ENCODE measurements at regions not wholly inside any gene's neighbourhood (a gene's known extent, or its start where the extent isn't known, plus 50 kb on each side); places are given as distances from the start of the nearest gene placed in this dataset.

GRCh38 chr22:48568736-48569330 lies 1258.8 kb downstream of the BRD1 start:
- no peak for DNase-seq

DNA sequence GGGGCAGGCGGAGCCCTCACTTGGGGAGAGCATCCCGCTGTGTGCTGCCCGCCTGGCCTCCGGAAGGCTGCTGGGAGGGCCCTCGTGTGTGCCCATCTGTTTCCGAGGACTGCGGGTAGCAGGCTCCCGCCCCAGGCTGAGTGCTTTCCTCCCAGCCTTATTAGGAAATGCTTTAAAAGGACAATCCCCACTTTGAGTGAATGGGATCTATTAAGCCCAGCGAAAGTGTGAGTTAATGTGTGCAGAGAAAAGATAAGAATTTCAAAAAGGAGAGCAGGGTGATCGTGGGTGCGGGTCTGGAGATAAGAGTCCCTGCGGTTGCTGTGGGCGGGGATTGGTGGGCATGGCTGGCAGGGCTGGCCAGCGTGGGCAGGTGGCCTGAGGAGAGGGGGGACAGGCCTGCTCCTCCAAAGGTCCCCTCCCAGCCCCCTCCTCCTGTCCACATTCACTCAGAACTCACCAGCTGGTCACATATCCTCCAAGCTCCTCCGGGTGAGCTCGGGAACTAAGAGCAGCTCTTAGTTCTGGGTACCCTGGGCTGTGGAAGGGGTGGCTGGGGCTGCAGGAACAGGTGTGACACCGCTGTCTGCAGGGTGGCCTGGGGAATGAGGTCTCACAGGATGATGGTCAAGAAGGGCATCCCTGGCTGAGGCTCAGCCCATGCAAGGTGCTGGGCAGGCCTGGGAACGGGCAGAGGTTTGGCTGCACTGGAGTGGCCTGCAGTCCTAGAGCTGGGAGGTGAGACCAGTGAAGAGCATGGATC lies 1260.3 kb downstream of the BRD1 start:
- DNase-seq = no peak

- no peak for DNase-seq
Measured at GRCh38 chr22:48566741-48567140, 1260.9 kb downstream of the BRD1 start.

- no peak for DNase-seq
Measured at GRCh38 chr22:48565901-48566501, 1261.7 kb downstream of the BRD1 start.

DNA sequence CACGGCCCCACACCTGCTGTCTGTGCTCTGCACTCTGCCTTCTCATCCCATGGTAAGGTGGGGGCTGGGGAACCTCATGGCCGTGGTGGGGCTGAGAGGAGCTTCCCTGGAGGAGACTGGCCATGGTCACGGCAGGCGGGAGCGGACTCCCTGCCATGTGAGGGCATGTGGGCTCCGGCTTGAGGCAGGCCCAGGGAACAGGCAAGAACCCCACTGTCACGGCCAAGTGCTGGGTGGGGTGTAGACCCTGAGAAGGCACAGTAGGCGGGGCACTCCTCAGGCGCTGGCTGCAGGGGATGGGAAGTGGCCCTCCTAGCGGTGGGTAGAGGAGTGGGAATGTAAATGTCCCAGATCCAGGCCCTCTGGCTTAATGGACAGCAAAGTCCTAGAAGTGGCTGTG lies 1262.7 kb downstream of the BRD1 start:
- no peak for DNase-seq

DNA sequence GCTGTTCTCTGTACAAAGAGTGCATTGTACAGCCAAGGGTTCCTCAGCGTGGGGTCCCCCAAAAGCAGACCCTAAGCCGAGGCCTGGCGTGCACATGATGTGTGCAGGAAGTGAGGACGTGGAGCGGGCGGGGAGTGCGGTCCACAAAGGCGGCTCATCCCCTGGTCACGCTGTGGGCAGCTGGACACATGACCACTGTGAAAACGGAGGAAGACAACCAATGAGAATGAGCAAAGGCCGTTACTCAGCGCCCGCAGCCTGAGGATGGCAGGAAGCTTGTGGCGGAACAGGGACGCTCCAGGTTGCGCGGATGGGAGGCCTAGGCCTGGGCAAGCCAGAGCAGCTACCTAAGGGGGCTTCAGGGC lies 1263.7 kb downstream of the BRD1 start:
- no peak for DNase-seq

DNA sequence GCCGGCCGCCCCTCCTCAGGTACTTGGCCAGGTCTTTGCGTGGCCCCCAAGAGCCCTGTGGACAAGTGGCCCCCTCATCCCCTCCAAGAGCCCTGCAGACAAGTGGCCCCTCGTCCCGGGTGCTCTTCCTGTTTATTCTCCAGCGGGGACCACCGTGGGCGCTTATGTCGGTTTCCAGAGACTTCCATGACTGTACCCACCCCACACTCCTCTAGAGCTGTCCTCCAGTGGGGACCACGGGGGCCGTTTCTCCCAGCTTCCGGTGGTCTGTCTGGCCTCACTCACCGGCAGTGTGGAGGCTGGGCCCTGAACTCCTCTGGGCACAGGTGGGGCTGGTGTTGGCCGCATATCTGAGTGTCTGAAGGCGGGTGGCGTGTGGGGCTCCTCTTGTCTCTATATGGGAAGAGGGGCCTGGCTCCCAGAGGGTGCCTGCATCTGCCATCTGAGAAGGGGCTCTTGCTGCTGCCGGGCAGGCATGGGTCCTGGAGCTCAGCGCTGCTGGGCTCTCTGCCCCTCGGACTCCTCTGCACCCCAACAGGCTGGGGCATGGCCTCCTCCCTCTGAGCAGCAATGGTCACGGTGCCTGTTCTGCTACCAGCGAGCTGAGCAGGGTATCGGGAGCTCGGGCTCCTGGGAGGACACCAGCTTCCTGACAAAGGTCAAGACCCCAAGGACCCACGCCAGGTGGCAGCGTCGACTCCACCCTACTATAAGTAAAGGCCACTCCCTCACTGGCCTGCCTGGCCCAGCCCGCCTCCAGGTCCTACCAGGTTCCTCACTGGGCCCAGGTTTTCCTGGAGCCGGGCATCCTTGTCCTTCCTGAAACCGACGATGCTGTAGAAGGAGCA lies 1264.3 kb downstream of the BRD1 start:
- no peak for DNase-seq

DNA sequence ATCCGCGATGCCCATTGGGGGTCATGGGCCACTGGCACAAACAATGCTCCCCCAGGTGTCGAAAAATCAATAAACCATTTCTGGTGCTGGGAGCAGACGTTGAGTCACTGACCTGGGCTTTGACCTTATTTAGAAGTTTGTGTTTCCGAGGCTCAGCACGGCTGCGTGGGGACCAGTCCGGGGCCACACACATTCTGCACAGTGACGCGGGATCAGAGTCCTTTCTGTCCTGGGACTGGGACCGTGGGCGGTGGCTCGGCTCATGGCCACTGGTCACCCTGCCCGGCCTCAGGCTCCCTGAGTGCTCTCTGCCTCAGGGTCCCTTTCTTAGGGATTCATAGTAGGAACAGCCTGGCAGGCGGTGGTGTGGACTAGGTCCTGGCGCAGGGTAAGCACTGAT lies 1266.0 kb downstream of the BRD1 start:
- no peak for DNase-seq

GRCh38 chr22:48560836-48561235 lies 1266.8 kb downstream of the BRD1 start:
- no peak for DNase-seq

- DNase-seq = no peak
Measured at GRCh38 chr22:48560389-48560751, 1267.3 kb downstream of the BRD1 start.

- DNase-seq = no peak
Measured at GRCh38 chr22:48559647-48560388, 1267.9 kb downstream of the BRD1 start.

GRCh38 chr22:48558606-48559402 lies 1268.9 kb downstream of the BRD1 start:
- DNase-seq = no peak

DNA sequence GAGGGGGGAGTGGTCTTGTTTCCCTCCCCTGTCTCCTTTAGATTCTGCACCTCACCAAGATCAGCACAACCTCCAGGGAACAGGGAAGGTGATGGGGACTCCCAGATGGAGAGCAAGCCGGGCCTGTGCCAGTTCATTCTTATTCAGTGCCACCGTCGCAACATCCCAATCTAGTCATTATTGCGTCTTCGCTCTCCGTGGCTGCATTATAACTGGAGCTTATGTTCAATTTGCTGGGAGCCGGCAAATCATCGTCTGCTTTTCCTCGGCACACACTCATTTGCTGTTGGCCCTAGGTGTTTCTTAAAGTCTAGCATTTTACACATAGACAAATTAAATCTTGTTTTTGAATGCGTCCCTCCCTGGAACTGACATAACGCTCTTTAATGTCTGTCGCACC lies 1269.7 kb downstream of the BRD1 start:
- no peak for DNase-seq

DNA sequence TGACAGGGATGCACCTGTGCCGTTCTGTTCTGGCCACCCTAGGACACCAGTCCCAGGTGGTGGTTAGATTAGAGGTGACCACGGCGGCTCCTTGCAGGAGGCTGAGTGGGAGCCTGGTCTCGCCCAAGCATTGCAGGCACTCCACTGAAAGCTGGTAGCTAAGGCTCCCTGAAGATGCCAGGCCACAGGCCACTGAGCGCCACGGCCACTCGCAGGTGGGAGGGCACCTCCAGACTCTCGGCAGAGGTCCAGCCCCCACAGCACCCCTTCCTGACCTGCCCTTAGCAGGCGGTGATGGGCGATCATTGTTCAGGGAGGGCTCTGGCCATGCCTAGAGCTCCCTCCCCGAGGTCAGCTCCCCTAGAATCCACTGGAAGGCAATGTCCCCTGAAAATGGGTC lies 1270.2 kb downstream of the BRD1 start:
- no peak for DNase-seq

DNA sequence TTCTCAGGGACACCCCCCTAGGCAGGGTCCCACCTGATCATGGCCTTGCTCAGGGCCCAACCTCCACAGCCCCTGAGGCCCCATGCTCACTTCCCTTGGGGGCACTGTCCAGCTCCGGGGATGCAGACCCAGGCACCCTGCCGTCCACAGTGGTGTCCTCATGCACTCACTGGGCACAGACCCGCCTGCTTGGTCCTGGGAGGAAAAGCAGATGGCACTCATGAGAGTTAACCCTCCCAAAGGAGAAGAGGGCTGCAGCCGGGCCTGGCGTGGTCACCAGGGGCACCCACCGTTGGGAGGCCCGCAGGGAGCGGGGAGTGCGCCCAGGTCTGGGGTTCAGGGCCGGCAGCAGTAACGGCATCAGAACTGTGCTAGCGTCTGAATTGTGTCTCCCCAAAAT lies 1270.9 kb downstream of the BRD1 start:
- DNase-seq = no peak

- no peak for DNase-seq
Measured at GRCh38 chr22:48556222-48556621, 1271.5 kb downstream of the BRD1 start.

DNA sequence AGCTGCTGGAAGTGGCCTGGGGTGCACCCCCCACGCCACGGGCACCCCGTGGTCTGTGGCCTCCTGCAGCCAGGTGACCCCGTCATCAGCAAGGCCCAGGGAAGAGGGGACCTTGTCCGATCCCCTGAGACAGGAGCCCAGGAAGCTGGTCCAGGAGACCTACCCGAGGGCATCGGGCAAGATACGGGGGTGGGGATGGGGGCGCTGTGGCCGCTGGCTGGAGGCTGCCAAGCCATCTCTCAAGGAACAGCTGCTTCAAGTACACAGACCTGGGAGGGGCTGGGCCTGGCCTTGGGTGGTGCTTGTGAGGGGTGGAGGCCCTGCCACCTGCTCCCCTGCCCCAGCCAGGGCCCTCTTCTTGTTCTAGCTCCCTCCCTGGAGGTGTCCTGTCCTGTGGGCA lies 1272.1 kb downstream of the BRD1 start:
- DNase-seq = no peak

DNA sequence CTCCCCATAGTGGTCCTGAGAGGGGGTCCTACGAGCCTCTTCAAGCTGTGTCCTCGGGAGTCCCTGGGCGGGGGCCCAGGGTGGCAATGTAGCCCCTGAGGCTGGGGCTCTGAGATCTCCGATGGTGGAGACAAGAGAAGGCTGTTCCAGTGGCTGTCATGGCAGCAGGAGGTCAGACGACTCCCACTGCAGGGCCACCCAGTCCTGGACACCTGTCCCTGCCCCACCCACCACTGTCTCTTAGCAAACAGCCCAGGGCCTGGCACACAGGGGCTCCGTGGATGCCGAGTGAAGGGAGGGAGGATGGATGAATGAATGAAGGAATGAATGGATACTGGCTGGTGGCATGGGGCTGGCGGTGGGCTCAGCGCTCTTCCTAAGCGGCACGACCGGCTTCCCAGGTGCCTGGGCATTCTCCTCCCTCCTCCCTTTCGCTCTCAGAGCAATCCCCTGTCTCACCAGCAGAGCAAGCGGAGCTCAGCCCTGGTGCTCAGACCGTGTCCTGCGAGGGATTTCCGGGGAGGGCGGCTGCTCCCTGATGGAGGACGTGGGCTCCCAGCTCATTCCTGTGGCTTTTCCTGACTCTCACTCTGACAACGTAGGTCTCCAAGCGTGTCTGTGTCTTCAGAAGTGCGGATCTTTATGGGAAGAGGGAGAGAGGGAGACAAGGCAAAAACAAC lies 1272.6 kb downstream of the BRD1 start:
- no peak for DNase-seq

DNA sequence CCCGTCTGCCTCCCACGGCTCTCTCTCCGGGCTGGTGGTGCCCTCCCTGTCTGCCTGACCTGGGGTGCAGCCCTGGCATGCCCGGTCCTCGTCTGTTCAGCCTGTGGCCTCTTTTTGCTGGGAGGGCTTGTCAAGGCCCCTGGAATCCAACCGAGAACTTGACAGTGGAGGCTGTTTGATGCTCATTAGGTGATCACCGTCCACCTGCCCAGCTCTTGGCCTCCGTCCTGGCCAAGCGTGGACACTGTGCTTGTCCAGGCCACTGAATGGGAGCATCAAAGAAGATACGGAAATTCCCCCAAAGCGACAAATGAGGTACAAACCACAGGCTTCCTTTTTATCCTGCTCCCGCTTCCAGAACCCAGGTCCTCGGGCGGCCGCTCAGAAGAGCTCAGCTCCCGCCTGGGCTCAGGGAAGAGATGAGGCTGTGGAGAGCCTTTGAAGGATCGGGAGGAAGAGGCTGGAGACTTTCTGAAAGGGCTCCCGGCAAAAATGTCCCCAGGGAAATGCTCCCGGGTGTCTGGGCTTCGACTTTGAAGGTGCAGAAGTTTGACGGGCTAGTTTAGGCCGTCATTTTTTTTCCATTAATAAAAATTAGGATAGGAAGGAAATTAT lies 1273.9 kb downstream of the BRD1 start:
- no peak for DNase-seq

DNA sequence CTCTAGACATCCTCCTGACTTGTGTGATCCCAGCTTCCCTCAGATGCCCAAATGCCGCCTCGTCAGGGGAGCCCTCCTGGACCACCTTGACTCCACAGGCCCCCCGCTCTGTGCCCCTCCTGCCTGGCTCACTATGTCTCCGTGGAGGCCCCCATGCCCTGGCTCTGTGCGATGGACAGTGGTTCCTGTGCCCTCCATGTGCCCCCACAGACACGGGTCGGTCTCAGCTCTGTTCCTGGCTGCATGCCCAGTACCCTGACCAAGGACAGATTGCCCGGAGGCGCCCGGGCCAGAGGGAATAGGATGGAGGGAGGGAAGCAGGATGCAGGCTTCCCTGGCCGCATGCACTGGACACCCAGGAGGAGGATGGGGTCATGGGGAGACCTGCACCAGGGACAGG lies 1274.6 kb downstream of the BRD1 start:
- no peak for DNase-seq

DNA sequence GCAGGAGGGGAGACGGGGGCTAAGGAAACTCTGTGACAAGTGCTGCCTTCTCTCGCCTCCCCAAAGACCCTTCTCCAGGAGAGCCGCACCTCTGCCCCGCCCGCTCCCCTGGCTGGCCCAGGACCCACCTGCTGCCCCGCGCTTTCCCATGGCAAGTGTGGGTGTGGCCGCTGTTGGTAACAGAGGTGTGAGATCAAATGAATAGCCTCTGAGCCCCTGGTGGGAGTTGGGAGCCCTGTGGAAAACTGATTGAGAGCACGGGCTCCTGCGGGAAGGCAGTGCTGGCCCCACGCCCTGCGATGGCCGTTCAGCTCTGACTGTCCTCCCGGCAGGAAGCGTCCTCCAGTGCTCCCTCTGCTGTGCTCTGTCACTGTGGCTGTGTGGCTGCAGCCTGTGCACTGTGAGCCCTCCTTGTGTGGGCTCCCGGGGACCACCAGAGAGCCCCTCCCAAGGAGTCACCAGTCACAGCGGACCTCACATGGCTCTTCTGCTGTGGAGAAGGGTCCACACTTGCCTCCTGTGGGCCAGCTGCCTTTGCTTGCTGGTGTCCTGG lies 1275.9 kb downstream of the BRD1 start:
- no peak for DNase-seq

Measured in NCI-H1417 treated with DMSO at 0.1 percent for 48 hours (cell line).